ENCODE measurements at regions not wholly inside any gene's neighbourhood (a gene's known extent, or its start where the extent isn't known, plus 50 kb on each side); places are given as distances from the start of the nearest gene placed in this dataset.

DNA sequence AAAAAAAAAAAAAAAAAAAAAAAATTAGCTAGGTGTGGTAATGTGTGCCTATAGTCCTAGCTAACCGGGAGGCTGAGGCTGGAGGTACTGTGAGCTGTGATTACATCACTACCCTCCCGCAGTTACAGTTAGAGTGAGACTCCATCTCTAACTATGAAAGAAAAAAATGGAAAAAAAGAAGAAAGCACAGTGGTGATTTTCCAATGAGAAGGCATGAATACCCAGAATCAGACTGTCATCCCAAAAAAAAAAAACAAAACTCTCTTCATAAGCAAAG lies 269.9 kb upstream of the MKLN1 start:
- TF ChIP-seq, protein P1, sequence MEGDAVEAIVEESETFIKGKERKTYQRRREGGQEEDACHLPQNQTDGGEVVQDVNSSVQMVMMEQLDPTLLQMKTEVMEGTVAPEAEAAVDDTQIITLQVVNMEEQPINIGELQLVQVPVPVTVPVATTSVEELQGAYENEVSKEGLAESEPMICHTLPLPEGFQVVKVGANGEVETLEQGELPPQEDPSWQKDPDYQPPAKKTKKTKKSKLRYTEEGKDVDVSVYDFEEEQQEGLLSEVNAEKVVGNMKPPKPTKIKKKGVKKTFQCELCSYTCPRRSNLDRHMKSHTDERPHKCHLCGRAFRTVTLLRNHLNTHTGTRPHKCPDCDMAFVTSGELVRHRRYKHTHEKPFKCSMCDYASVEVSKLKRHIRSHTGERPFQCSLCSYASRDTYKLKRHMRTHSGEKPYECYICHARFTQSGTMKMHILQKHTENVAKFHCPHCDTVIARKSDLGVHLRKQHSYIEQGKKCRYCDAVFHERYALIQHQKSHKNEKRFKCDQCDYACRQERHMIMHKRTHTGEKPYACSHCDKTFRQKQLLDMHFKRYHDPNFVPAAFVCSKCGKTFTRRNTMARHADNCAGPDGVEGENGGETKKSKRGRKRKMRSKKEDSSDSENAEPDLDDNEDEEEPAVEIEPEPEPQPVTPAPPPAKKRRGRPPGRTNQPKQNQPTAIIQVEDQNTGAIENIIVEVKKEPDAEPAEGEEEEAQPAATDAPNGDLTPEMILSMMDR (optimal IDR thresholded peaks at IDR 0.05 in 1 of 3, IDR thresholded peaks at IDR 0.05 in 1 of 3, conservative IDR thresholded peaks at IDR 0.05 in 1 of 3; ENCODE audit: extremely low read depth in 1 of 3, insufficient read depth in 2 of 3, low read length in 3 of 3): no peak
- TF ChIP-seq EZH2 (IDR thresholded peaks at IDR 0.05; ENCODE audit: low read length): no peak

All from keratinocyte (primary cell).